ENCODE measurements at regions not wholly inside any gene's neighbourhood (a gene's known extent, or its start where the extent isn't known, plus 50 kb on each side); places are given as distances from the start of the nearest gene placed in this dataset.

DNA sequence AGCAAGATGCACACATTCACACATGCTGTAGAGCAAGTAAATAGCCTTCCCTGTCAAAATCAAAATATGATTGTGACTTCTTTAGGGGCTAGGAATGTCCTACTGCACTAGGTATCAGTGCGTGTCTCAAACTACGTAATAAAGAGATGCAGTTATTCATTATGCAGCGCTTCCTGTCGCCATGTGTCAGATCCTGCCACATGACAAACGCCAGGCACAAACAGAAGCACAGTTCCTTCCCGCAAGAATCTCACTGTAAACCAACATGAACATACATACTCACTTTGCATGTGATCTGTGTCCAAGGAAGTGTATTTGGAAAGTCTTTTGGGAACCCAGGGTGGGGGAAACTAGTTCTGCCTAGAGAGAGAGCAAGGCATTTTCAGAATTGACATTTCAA lies 599.9 kb downstream of the RNF144A start:
- TF ChIP-seq EP300 (conservative IDR thresholded peaks at IDR 0.05; ENCODE audit: poor library complexity, severe bottlenecking) (peak; percentile 78), CTCF (IDR thresholded peaks at IDR 0.05; ENCODE audit: poor library complexity, severe bottlenecking) (no peak), REST (IDR thresholded peaks at IDR 0.05; ENCODE audit: borderline replicate concordance) (no peak), POLR2AphosphoS5 (IDR thresholded peaks at IDR 0.05) (peak; percentile 58), EZH2 (IDR thresholded peaks at IDR 0.05; ENCODE audit: borderline replicate concordance, insufficient read depth, low read length, poor library complexity, severe bottlenecking) (no peak), TAF1 (IDR thresholded peaks at IDR 0.05; ENCODE audit: low read depth) (no peak), RAD21 (conservative IDR thresholded peaks at IDR 0.05) (no peak), MXI1 (conservative IDR thresholded peaks at IDR 0.05; ENCODE audit: poor library complexity, severe bottlenecking) (no peak), SMC3 (conservative IDR thresholded peaks at IDR 0.05; ENCODE audit: poor library complexity) (no peak)

Measured in neural cell (in vitro differentiated cells).